ENCODE measurements at regions not wholly inside any gene's neighbourhood (a gene's known extent, or its start where the extent isn't known, plus 50 kb on each side); places are given as distances from the start of the nearest gene placed in this dataset.

GRCh38 chr3:89867286-89867685, 759.9 kb downstream of the EPHA3 start:
- H3K4me1 ChIP-seq, result no peaks in the 10 kb centered on the region
- no peaks in the 10 kb centered on the region for H3K27me3 ChIP-seq
- TF ChIP-seq, protein P1, sequence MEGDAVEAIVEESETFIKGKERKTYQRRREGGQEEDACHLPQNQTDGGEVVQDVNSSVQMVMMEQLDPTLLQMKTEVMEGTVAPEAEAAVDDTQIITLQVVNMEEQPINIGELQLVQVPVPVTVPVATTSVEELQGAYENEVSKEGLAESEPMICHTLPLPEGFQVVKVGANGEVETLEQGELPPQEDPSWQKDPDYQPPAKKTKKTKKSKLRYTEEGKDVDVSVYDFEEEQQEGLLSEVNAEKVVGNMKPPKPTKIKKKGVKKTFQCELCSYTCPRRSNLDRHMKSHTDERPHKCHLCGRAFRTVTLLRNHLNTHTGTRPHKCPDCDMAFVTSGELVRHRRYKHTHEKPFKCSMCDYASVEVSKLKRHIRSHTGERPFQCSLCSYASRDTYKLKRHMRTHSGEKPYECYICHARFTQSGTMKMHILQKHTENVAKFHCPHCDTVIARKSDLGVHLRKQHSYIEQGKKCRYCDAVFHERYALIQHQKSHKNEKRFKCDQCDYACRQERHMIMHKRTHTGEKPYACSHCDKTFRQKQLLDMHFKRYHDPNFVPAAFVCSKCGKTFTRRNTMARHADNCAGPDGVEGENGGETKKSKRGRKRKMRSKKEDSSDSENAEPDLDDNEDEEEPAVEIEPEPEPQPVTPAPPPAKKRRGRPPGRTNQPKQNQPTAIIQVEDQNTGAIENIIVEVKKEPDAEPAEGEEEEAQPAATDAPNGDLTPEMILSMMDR (IDR thresholded peaks at IDR 0.05), result no peak
- DNase-seq, result no peak
- intact Hi-C loops (cut with DNase I), result loop anchor here in 1 of 10 donors (10.0 kb wide), 1 partner anchor 228 kb away; no protein-coding TSS in a partner anchor
- WGBS, 2 donors, result 70 to 79% methylated on average over 1 of the region's 1 CpG
- peaks cover 0 to 5% (median 0%) of the 10 kb centered on the region in 11 donors for H3K9me3 ChIP-seq
- H3K36me3 ChIP-seq, result no peaks in the 10 kb centered on the region
- ATAC-seq, result no peak
- H3K4me3 ChIP-seq, result no peak overlapping the region
- no peak overlapping the region for H3K27ac ChIP-seq

DNA sequence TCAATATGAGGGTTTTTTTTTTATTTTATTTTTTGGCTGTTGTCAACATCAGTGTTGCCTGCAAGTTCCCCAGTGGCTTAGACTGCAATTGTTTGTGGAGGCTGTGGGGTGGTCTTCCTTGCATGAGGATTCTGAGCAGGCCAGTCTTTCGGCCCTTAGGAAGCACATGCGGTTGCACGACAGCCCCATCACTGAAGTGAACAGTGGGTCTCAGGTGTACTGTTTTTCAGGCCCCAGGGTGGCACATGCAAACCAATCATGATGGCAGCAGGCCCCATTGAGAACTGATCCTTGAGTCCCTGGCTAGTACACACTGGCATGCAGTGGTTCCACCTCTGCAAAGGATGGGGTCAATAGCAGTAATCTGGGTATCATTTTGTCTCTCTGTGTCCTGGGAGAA, 768.7 kb downstream of the EPHA3 start:
- DNase-seq, result no peak
- Histone ChIP-seq H3K36me3 (no peaks in the 10 kb centered on the region), H3K27me3 (no peaks in the 10 kb centered on the region), H3K4me1 (no peaks in the 10 kb centered on the region), H3K27ac (no peak overlapping the region), H3K4me3 (no peak overlapping the region), H3K9me3 (peaks cover 0 to 10% (median 0%) of the 10 kb centered on the region in 11 donors)
- TF ChIP-seq, protein P1 (IDR thresholded peaks at IDR 0.05), result no peak
- ATAC-seq, result no peak
- WGBS, 2 donors, result 93% methylated on average over 3 of the region's 3 CpGs
- intact Hi-C loops (cut with DNase I), result no loop called here

DNA sequence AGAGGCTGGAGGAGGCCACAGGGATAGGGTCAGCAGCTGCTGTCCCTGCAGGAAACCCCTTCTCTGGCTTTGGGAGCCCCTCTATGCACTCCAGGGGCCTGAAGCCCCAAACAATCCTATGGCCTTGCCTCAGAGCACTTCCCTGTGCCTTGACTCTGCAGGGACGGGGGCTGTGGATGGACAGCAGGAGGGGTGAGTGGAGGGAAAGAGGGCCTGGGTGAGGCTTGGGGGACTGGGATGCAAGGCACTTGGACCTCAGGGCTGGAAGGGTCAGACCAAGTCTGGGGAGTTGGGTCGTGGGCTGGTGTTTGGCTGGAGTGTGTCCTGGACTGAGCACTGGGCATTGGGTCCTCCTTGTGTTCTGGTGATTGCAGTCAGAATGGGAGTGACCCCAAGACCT, 769.8 kb downstream of the EPHA3 start:
- intact Hi-C loops (cut with DNase I), result no loop called here
- TF ChIP-seq, protein P1 (IDR thresholded peaks at IDR 0.05), result no peak
- Histone ChIP-seq H3K27ac (no peak overlapping the region), H3K36me3 (no peaks in the 10 kb centered on the region), H3K4me1 (no peaks in the 10 kb centered on the region), H3K9me3 (peaks cover 0 to 10% (median 0%) of the 10 kb centered on the region in 11 donors), H3K27me3 (no peaks in the 10 kb centered on the region), H3K4me3 (no peak overlapping the region)
- DNase-seq (no peak), ATAC-seq (no peak)
- 70 to 78% methylated on average over 2 of the region's 2 CpGs for WGBS, 2 donors

- intact Hi-C loops (cut with DNase I), result no loop called here
- Histone ChIP-seq H3K27ac (no peak overlapping the region), H3K36me3 (no peaks in the 10 kb centered on the region), H3K4me3 (no peak overlapping the region), H3K4me1 (no peaks in the 10 kb centered on the region), H3K27me3 (no peaks in the 10 kb centered on the region), H3K9me3 (peaks cover 0 to 32% (median 4%) of the 10 kb centered on the region in 11 donors)
- DNase-seq (no peak), ATAC-seq (no peak)
- TF ChIP-seq, protein P1 (IDR thresholded peaks at IDR 0.05), result no peak
Measured at GRCh38 chr3:89889386-89889785, 782.0 kb downstream of the EPHA3 start.

All from heart right ventricle (tissue), 16 donors.